ENCODE measurements at regions not wholly inside any gene's neighbourhood (a gene's known extent, or its start where the extent isn't known, plus 50 kb on each side); places are given as distances from the start of the nearest gene placed in this dataset.

- no peak for DNase-seq (ENCODE audit: low read depth in 2 of 2)
Measured at GRCh38 chr4:23401572-23401971, 488.3 kb downstream of the PPARGC1A start.

GRCh38 chr4:23392860-23393458 is 496.9 kb downstream of the PPARGC1A start:
- DNase-seq (ENCODE audit: low read depth in 2 of 2): no peak

- DNase-seq (ENCODE audit: low read depth in 2 of 2): no peak
Measured at GRCh38 chr4:23390246-23390645, 499.6 kb downstream of the PPARGC1A start.

GRCh38 chr4:23388699-23389395 is 501.0 kb downstream of the PPARGC1A start:
- no peak for DNase-seq (ENCODE audit: low read depth in 2 of 2)

- DNase-seq (ENCODE audit: low read depth in 2 of 2): no peak
Measured at GRCh38 chr4:23388255-23388654, 501.6 kb downstream of the PPARGC1A start.

GRCh38 chr4:23384741-23385140 is 505.1 kb downstream of the PPARGC1A start:
- no peak for DNase-seq (ENCODE audit: low read depth in 2 of 2)

- DNase-seq (ENCODE audit: low read depth in 2 of 2): no peak
Measured at GRCh38 chr4:23382879-23383278, 507.0 kb downstream of the PPARGC1A start.

- no peak for DNase-seq (ENCODE audit: low read depth in 2 of 2)
Measured at GRCh38 chr4:23374259-23374658, 515.6 kb downstream of the PPARGC1A start.

- DNase-seq (ENCODE audit: low read depth in 2 of 2): peak in 1 of 2 donors; percentile 0
Measured at GRCh38 chr4:23373261-23373660, 516.6 kb downstream of the PPARGC1A start.

- DNase-seq (ENCODE audit: low read depth in 2 of 2): no peak
Measured at GRCh38 chr4:23371533-23371932, 518.3 kb downstream of the PPARGC1A start.

- no peak for DNase-seq (ENCODE audit: low read depth in 2 of 2)
Measured at GRCh38 chr4:23369331-23369730, 520.5 kb downstream of the PPARGC1A start.

GRCh38 chr4:23368081-23368697 is 521.7 kb downstream of the PPARGC1A start:
- DNase-seq (ENCODE audit: low read depth in 2 of 2): no peak

GRCh38 chr4:23366557-23366906 is 523.3 kb downstream of the PPARGC1A start:
- no peak for DNase-seq (ENCODE audit: low read depth in 2 of 2)

GRCh38 chr4:23365871-23366556 is 523.8 kb downstream of the PPARGC1A start:
- DNase-seq (ENCODE audit: low read depth in 2 of 2): no peak

GRCh38 chr4:23365086-23365485 is 524.8 kb downstream of the PPARGC1A start:
- DNase-seq (ENCODE audit: low read depth in 2 of 2): no peak

GRCh38 chr4:23364167-23364566 is 525.7 kb downstream of the PPARGC1A start:
- DNase-seq (ENCODE audit: low read depth in 2 of 2): no peak

- DNase-seq (ENCODE audit: low read depth in 2 of 2): no peak
Measured at GRCh38 chr4:23361453-23361852, 528.4 kb downstream of the PPARGC1A start.

GRCh38 chr4:23360718-23361117 is 529.1 kb downstream of the PPARGC1A start:
- DNase-seq (ENCODE audit: low read depth in 2 of 2): no peak

GRCh38 chr4:23355258-23355657 is 534.6 kb downstream of the PPARGC1A start:
- DNase-seq (ENCODE audit: low read depth in 2 of 2): no peak

- DNase-seq (ENCODE audit: low read depth in 2 of 2): no peak
Measured at GRCh38 chr4:23353200-23353599, 536.6 kb downstream of the PPARGC1A start.

GRCh38 chr4:23348789-23349498 is 540.9 kb downstream of the PPARGC1A start:
- no peak for DNase-seq (ENCODE audit: low read depth in 2 of 2)

GRCh38 chr4:23337292-23337691 is 552.6 kb downstream of the PPARGC1A start:
- no peak for DNase-seq (ENCODE audit: low read depth in 2 of 2)

All from activated CD4-positive, alpha-beta T cell treated with anti-CD3 and anti-CD28 coated beads for 24 hours (primary cell).